GM12892 (cell line): ENCODE measurements at regions not wholly inside any gene's neighbourhood (a gene's known extent, or its start where the extent isn't known, plus 50 kb on each side); places are given as distances from the start of the nearest gene placed in this dataset.

Experiments
- POLR2A ChIP-seq: IDR thresholded peaks from 2 replicates; pipeline ENCODE4 v1.6.1; 2011; ENCODE audit warnings: low read depth, low read length, control low read depth
- POLR2AphosphoS5 ChIP-seq: IDR thresholded peaks from 2 replicates; pipeline ENCODE4 v1.6.1; 2011; ENCODE audit warnings: low read depth, low read length, control low read depth
- TAF1 ChIP-seq: IDR thresholded peaks from 2 replicates; pipeline ENCODE4 v1.6.1; 2011; ENCODE audit warnings: low read depth, mild to moderate bottlenecking, control low read depth, low read length, borderline replicate concordance

DNA sequence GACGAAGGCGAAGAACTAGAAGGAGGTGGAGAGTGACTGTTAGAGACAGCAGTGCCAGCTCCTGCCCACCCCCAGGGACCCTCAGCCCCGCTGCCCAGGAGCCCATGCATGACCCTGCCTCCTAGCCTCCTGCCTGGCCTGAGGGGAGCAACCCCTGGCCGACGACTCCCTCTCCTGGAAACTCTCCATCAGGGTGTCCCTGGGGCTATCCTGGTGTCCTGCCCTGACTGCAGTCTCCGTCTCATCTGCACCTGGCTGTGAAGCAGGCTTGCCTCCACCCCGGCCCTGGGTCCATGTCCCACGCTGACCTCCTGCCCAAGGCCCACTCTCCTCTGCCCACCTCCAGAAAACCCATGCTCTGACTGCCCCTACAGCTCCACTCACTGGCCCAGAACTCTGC lies 120.2 kb downstream of the RPIA start:
- TF ChIP-seq POLR2A (no peak), POLR2AphosphoS5 (no peak), TAF1 (no peak)
